ENCODE measurements at regions not wholly inside any gene's neighbourhood (a gene's known extent, or its start where the extent isn't known, plus 50 kb on each side); places are given as distances from the start of the nearest gene placed in this dataset.

- H3K23ac ChIP-seq (ENCODE audit: low read length) = no peak overlapping the region
- no peaks in the 10 kb centered on the region for H3K79me2 ChIP-seq (ENCODE audit: control insufficient read depth, insufficient read depth, low read length, poor library complexity)
- H2AK5ac ChIP-seq (ENCODE audit: low read length) = no peak overlapping the region
- H3K36me3 ChIP-seq (ENCODE audit: control insufficient read depth in 1 of 2, insufficient read depth in 2 of 2, low read length in 2 of 2) = no peaks in the 10 kb centered on the region
- H3K4me2 ChIP-seq (ENCODE audit: low read length) = no peak overlapping the region
- H2BK120ac ChIP-seq (ENCODE audit: insufficient read depth, low read length, poor library complexity) = no peak overlapping the region
- no peak overlapping the region for H3K9ac ChIP-seq (ENCODE audit: low read length)
- H2BK12ac ChIP-seq (ENCODE audit: low read length) = no peak overlapping the region
- no CpG with 5 or more reads among the region's 4 CpGs for WGBS (ENCODE audit: extremely low coverage, insufficient coverage, insufficient read length)
- H3K4ac ChIP-seq (ENCODE audit: low read depth, low read length) = no peak overlapping the region
- no peak overlapping the region for H4K12ac ChIP-seq (ENCODE audit: low read depth, low read length)
- no peak overlapping the region for H3K27ac ChIP-seq (ENCODE audit: low read depth, low read length)
- H2BK5ac ChIP-seq (ENCODE audit: low read depth, low read length, poor library complexity) = no peak overlapping the region
- H2AFZ ChIP-seq (ENCODE audit: insufficient read depth, low read length, poor library complexity) = no peak overlapping the region
- no peak overlapping the region for H4K8ac ChIP-seq (ENCODE audit: low read depth, low read length)
- no peak overlapping the region for H3K18ac ChIP-seq (ENCODE audit: low read length)
- H3K27me3 ChIP-seq (ENCODE audit: insufficient read depth, low read length) = no peaks in the 10 kb centered on the region
- no peaks in the 10 kb centered on the region for H3K9me3 ChIP-seq (ENCODE audit: insufficient read depth, low read depth, low read length)
- H4K91ac ChIP-seq (ENCODE audit: low read depth, low read length) = no peak overlapping the region
- no peak for DNase-seq
- no peak overlapping the region for H3K14ac ChIP-seq (ENCODE audit: low read length)
- no peak overlapping the region for H3K4me3 ChIP-seq (ENCODE audit: low read depth, low read length)
- H3K79me1 ChIP-seq (ENCODE audit: low read length) = peaks cover 2% of the 10 kb centered on the region
- peaks cover 0 to 2% of the 10 kb centered on the region in 2 experiments for H3K4me1 ChIP-seq (ENCODE audit: control insufficient read depth in 1 of 2, insufficient read depth in 2 of 2, low read length in 2 of 2)
These were observed 633.9 kb upstream of the PKDCC start for GRCh38 chr2:41413813-41414485.

GRCh38 chr2:41414486-41415230 lies 633.2 kb upstream of the PKDCC start:
- H3K4ac ChIP-seq (ENCODE audit: low read depth, low read length) = no peak overlapping the region
- no peak overlapping the region for H2BK120ac ChIP-seq (ENCODE audit: insufficient read depth, low read length, poor library complexity)
- peak; percentile 50 to 89 for DNase-seq
- H4K12ac ChIP-seq (ENCODE audit: low read depth, low read length) = no peak overlapping the region
- H3K27me3 ChIP-seq (ENCODE audit: insufficient read depth, low read length) = no peaks in the 10 kb centered on the region
- H2BK5ac ChIP-seq (ENCODE audit: low read depth, low read length, poor library complexity) = no peak overlapping the region
- no peak overlapping the region for H3K18ac ChIP-seq (ENCODE audit: low read length)
- H3K14ac ChIP-seq (ENCODE audit: low read length) = no peak overlapping the region
- WGBS (ENCODE audit: extremely low coverage, insufficient coverage, insufficient read length) = no CpG with 5 or more reads among the region's 5 CpGs
- no peak overlapping the region for H3K9ac ChIP-seq (ENCODE audit: low read length)
- no peaks in the 10 kb centered on the region for H3K9me3 ChIP-seq (ENCODE audit: insufficient read depth, low read depth, low read length)
- no peak overlapping the region for H4K91ac ChIP-seq (ENCODE audit: low read depth, low read length)
- no peak overlapping the region for H2AK5ac ChIP-seq (ENCODE audit: low read length)
- no peaks in the 10 kb centered on the region for H3K36me3 ChIP-seq (ENCODE audit: control insufficient read depth in 1 of 2, insufficient read depth in 2 of 2, low read length in 2 of 2)
- no peak overlapping the region for H2AFZ ChIP-seq (ENCODE audit: insufficient read depth, low read length, poor library complexity)
- no peak overlapping the region for H3K4me3 ChIP-seq (ENCODE audit: low read depth, low read length)
- peaks cover 0 to 2% of the 10 kb centered on the region in 2 experiments for H3K4me1 ChIP-seq (ENCODE audit: control insufficient read depth in 1 of 2, insufficient read depth in 2 of 2, low read length in 2 of 2)
- H4K8ac ChIP-seq (ENCODE audit: low read depth, low read length) = no peak overlapping the region
- no peak overlapping the region for H3K4me2 ChIP-seq (ENCODE audit: low read length)
- no peak overlapping the region for H3K23ac ChIP-seq (ENCODE audit: low read length)
- no peaks in the 10 kb centered on the region for H3K79me2 ChIP-seq (ENCODE audit: control insufficient read depth, insufficient read depth, low read length, poor library complexity)
- H3K79me1 ChIP-seq (ENCODE audit: low read length) = peaks cover 2% of the 10 kb centered on the region
- H2BK12ac ChIP-seq (ENCODE audit: low read length) = no peak overlapping the region
- H3K27ac ChIP-seq (ENCODE audit: low read depth, low read length) = no peak overlapping the region

- Histone ChIP-seq H2BK5ac (ENCODE audit: low read depth, low read length, poor library complexity) (no peak overlapping the region), H4K8ac (ENCODE audit: low read depth, low read length) (no peak overlapping the region), H3K4me1 (ENCODE audit: control insufficient read depth in 1 of 2, insufficient read depth in 2 of 2, low read length in 2 of 2) (peaks cover 0 to 2% of the 10 kb centered on the region in 2 experiments), H2BK12ac (ENCODE audit: low read length) (no peak overlapping the region), H4K91ac (ENCODE audit: low read depth, low read length) (no peak overlapping the region), H3K9me3 (ENCODE audit: insufficient read depth, low read depth, low read length) (no peaks in the 10 kb centered on the region), H3K4me2 (ENCODE audit: low read length) (no peak overlapping the region), H3K79me1 (ENCODE audit: low read length) (peaks cover 2% of the 10 kb centered on the region), H4K12ac (ENCODE audit: low read depth, low read length) (no peak overlapping the region), H3K9ac (ENCODE audit: low read length) (no peak overlapping the region), H2BK120ac (ENCODE audit: insufficient read depth, low read length, poor library complexity) (no peak overlapping the region), H2AFZ (ENCODE audit: insufficient read depth, low read length, poor library complexity) (no peak overlapping the region), H3K18ac (ENCODE audit: low read length) (no peak overlapping the region), H2AK5ac (ENCODE audit: low read length) (no peak overlapping the region), H3K27me3 (ENCODE audit: insufficient read depth, low read length) (no peaks in the 10 kb centered on the region), H3K36me3 (ENCODE audit: control insufficient read depth in 1 of 2, insufficient read depth in 2 of 2, low read length in 2 of 2) (no peaks in the 10 kb centered on the region), H3K23ac (ENCODE audit: low read length) (no peak overlapping the region), H3K79me2 (ENCODE audit: control insufficient read depth, insufficient read depth, low read length, poor library complexity) (no peaks in the 10 kb centered on the region), H3K4me3 (ENCODE audit: low read depth, low read length) (no peak overlapping the region), H3K4ac (ENCODE audit: low read depth, low read length) (no peak overlapping the region), H3K27ac (ENCODE audit: low read depth, low read length) (no peak overlapping the region), H3K14ac (ENCODE audit: low read length) (no peak overlapping the region)
- DNase-seq = no peak
- WGBS (ENCODE audit: extremely low coverage, insufficient coverage, insufficient read length) = no CpG with 5 or more reads among the region's 1 CpG
These were observed 630.3 kb upstream of the PKDCC start for GRCh38 chr2:41417511-41417910.

- no peak overlapping the region for H3K4me3 ChIP-seq (ENCODE audit: low read depth, low read length)
- H3K36me3 ChIP-seq (ENCODE audit: control insufficient read depth in 1 of 2, insufficient read depth in 2 of 2, low read length in 2 of 2) = no peaks in the 10 kb centered on the region
- no peaks in the 10 kb centered on the region for H3K79me2 ChIP-seq (ENCODE audit: control insufficient read depth, insufficient read depth, low read length, poor library complexity)
- no peak overlapping the region for H2AFZ ChIP-seq (ENCODE audit: insufficient read depth, low read length, poor library complexity)
- H4K91ac ChIP-seq (ENCODE audit: low read depth, low read length) = no peak overlapping the region
- WGBS (ENCODE audit: extremely low coverage, insufficient coverage, insufficient read length) = no CpG with 5 or more reads among the region's 3 CpGs
- H3K18ac ChIP-seq (ENCODE audit: low read length) = no peak overlapping the region
- H3K9me3 ChIP-seq (ENCODE audit: insufficient read depth, low read depth, low read length) = no peaks in the 10 kb centered on the region
- no peak overlapping the region for H4K8ac ChIP-seq (ENCODE audit: low read depth, low read length)
- H3K79me1 ChIP-seq (ENCODE audit: low read length) = no peaks in the 10 kb centered on the region
- no peak overlapping the region for H3K27ac ChIP-seq (ENCODE audit: low read depth, low read length)
- H4K12ac ChIP-seq (ENCODE audit: low read depth, low read length) = no peak overlapping the region
- no peak overlapping the region for H2BK12ac ChIP-seq (ENCODE audit: low read length)
- no peak overlapping the region for H3K4ac ChIP-seq (ENCODE audit: low read depth, low read length)
- no peak overlapping the region for H2BK5ac ChIP-seq (ENCODE audit: low read depth, low read length, poor library complexity)
- no peak overlapping the region for H3K14ac ChIP-seq (ENCODE audit: low read length)
- no peak overlapping the region for H3K23ac ChIP-seq (ENCODE audit: low read length)
- H3K4me2 ChIP-seq (ENCODE audit: low read length) = no peak overlapping the region
- H3K9ac ChIP-seq (ENCODE audit: low read length) = no peak overlapping the region
- no peak overlapping the region for H2BK120ac ChIP-seq (ENCODE audit: insufficient read depth, low read length, poor library complexity)
- no peaks in the 10 kb centered on the region for H3K27me3 ChIP-seq (ENCODE audit: insufficient read depth, low read length)
- H3K4me1 ChIP-seq (ENCODE audit: control insufficient read depth in 1 of 2, insufficient read depth in 2 of 2, low read length in 2 of 2) = peaks cover 0 to 4% of the 10 kb centered on the region in 2 experiments
- H2AK5ac ChIP-seq (ENCODE audit: low read length) = no peak overlapping the region
- DNase-seq = no peak
These were observed 627.6 kb upstream of the PKDCC start for GRCh38 chr2:41420219-41420618.

All from trophoblast cell (in vitro differentiated cells and primary cell).